HCT116 (cell line): ENCODE measurements at regions not wholly inside any gene's neighbourhood (a gene's known extent, or its start where the extent isn't known, plus 50 kb on each side); places are given as distances from the start of the nearest gene placed in this dataset.

Experiments
- EZH2 ChIP-seq: fragments of 200-600 bp; sonication (generic); IDR thresholded peaks from 2 replicates; pipeline ENCODE4 v1.6.1; 2017; ENCODE audit warnings: antibody characterized with exemption, mixed run types
- TF ChIP-seq, protein P1 (sequence below), 3 experiments: fragments of 200-600 bp in 1 of 3; sonication (generic) in 1 of 3; IDR thresholded peaks in 2 of 3; conservative IDR thresholded peaks in 1 of 3; 2 replicates each; pipeline ENCODE4 v1.5.1; 2012 to 2017; ENCODE audit warnings: low read depth in 2 of 3, low read length in 2 of 3, antibody characterized with exemption in 1 of 3, borderline replicate concordance in 1 of 3, control low read depth in 1 of 3, mild to moderate bottlenecking in 1 of 3, mixed read lengths in 1 of 3, mixed run types in 1 of 3, moderate library complexity in 1 of 3; ENCODE audit not compliant: insufficient read depth in 1 of 3

DNA sequence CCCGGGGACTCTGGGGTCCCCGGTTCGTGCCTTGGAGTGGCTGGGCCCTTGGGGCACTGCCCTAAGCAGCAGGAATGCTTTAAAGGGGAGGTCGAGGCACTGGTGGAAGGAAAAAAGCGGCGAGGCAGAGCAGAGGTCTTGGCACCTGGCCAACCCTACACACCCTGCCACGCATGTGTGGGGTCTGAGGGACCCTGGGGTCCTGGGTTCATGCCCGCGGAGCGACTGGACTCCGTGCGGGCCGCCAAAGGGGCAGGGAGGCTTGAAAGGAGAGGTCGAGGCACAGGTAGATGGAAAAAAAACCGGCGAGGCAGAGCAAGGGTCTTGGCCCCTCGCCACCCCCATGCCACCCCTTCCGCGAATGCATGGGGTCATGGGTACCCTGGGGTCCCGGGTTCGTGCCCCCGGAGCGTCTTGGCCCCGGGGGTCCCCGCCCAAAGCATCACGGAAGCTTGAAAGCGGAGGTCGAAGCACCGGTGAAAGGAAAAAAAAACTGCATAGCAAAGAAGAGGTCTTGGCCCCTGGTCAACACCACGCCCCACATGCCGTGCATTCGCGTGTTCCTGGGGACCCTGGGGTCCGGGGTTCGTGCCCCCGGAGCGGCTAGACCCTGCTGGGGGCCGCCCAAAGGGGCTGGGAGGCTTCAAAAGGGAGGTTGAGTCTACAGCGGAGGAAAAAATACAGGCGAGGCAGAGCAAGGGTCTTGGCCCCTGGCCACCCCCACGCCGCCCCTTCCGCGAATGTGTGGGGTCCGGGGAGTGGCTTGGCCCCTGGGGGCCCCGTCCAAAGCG is 312.9 kb downstream of the ALG10 start:
- TF ChIP-seq, protein P1, sequence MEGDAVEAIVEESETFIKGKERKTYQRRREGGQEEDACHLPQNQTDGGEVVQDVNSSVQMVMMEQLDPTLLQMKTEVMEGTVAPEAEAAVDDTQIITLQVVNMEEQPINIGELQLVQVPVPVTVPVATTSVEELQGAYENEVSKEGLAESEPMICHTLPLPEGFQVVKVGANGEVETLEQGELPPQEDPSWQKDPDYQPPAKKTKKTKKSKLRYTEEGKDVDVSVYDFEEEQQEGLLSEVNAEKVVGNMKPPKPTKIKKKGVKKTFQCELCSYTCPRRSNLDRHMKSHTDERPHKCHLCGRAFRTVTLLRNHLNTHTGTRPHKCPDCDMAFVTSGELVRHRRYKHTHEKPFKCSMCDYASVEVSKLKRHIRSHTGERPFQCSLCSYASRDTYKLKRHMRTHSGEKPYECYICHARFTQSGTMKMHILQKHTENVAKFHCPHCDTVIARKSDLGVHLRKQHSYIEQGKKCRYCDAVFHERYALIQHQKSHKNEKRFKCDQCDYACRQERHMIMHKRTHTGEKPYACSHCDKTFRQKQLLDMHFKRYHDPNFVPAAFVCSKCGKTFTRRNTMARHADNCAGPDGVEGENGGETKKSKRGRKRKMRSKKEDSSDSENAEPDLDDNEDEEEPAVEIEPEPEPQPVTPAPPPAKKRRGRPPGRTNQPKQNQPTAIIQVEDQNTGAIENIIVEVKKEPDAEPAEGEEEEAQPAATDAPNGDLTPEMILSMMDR (IDR thresholded peaks at IDR 0.05 in 2 of 3, conservative IDR thresholded peaks at IDR 0.05 in 1 of 3; ENCODE audit: borderline replicate concordance in 1 of 3, insufficient read depth in 1 of 3, low read depth in 2 of 3, low read length in 2 of 3), result no peak
- no peak for TF ChIP-seq EZH2
